ENCODE measurements at regions not wholly inside any gene's neighbourhood (a gene's known extent, or its start where the extent isn't known, plus 50 kb on each side); places are given as distances from the start of the nearest gene placed in this dataset.

DNA sequence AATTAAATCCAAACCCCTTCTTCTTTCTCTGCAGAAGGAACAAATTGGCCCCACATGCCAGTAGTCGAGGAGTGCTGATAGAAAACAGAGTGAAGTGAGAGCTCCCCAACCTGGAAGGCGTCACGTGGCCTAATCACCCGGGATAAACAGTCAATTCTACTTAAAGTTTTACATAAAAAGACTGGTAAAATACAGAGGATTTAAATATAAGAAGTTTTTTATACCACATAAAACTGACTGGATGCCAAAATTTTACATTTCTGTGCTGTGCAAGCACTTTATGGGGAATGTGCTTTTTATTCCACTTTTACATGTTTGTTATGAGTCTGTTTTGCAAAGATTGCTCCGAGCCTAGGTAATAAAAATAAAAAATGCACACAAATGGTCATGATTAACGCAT, 1586.8 kb upstream of the ACVR2A start:
- H3K9me3 ChIP-seq: no peaks in the 10 kb centered on the region
- H3K36me3 ChIP-seq: no peaks in the 10 kb centered on the region
- TF ChIP-seq CTCF (IDR thresholded peaks at IDR 0.05): no peak

DNA sequence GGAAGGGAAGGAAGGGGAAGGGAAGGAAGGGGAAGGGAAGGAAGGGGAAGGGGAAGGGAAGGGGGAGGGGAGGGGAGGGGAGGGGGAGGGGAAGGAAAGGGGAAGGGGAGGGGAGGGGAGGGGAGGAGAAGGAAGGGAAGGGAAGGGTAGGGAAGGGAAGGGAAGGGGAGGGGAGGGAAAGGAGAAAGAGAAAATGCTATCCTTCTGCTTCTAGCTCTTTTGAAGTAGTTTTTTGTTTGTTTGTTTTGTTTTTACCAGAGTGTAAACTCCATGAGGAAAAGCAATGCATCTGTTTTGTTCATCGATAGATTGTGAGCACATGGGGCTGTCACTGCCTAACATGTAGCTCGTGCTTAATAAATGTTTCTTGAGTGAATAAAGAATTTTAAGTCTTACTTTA, 1592.7 kb upstream of the ACVR2A start:
- no peak overlapping the region for H3K27ac ChIP-seq
- no peaks in the 10 kb centered on the region for H3K36me3 ChIP-seq
- no peak for TF ChIP-seq CTCF (IDR thresholded peaks at IDR 0.05)
- no peaks in the 10 kb centered on the region for H3K9me3 ChIP-seq
- no peak overlapping the region for H3K4me3 ChIP-seq (ENCODE audit: low read depth in 1 of 2, low read length in 1 of 2)
- no peaks in the 10 kb centered on the region for H3K4me1 ChIP-seq (ENCODE audit: control insufficient read depth in 1 of 2, insufficient read depth in 1 of 2, low read depth in 1 of 2, low read length in 1 of 2)
- no peaks in the 10 kb centered on the region for H3K27me3 ChIP-seq

More for the DNA sequence above, 1586.8 kb upstream of the ACVR2A start:
- no peak overlapping the region for H3K4me3 ChIP-seq (ENCODE audit: low read depth in 1 of 2, low read length in 1 of 2)
- no peak overlapping the region for H3K27ac ChIP-seq
- no peaks in the 10 kb centered on the region for H3K27me3 ChIP-seq
- no peaks in the 10 kb centered on the region for H3K4me1 ChIP-seq (ENCODE audit: control insufficient read depth in 1 of 2, insufficient read depth in 1 of 2, low read depth in 1 of 2, low read length in 1 of 2)

DNA sequence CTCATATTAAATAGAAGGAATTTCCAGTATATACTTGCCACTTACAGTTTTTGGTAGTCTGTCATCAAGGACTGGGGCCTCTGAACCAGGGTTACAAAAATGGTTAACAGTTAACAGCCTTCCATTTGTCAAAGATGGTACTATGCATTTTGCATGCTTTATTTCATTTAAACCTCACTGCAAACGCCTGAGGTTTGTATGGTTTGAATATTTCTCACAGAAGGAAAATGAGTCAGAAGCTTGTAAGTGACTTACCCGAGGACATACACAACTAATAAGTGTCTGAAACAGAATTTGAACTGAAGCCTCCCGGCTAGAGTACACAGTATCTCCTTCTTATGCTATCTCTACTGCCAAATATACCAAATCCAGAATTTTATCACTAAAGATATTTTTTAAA, 1593.5 kb upstream of the ACVR2A start:
- H3K9me3 ChIP-seq: no peaks in the 10 kb centered on the region
- no peak for TF ChIP-seq CTCF (IDR thresholded peaks at IDR 0.05)
- no peaks in the 10 kb centered on the region for H3K27me3 ChIP-seq
- no peak overlapping the region for H3K27ac ChIP-seq
- no peak overlapping the region for H3K4me3 ChIP-seq (ENCODE audit: low read depth in 1 of 2, low read length in 1 of 2)
- H3K36me3 ChIP-seq: no peaks in the 10 kb centered on the region
- H3K4me1 ChIP-seq (ENCODE audit: control insufficient read depth in 1 of 2, insufficient read depth in 1 of 2, low read depth in 1 of 2, low read length in 1 of 2): no peaks in the 10 kb centered on the region

DNA sequence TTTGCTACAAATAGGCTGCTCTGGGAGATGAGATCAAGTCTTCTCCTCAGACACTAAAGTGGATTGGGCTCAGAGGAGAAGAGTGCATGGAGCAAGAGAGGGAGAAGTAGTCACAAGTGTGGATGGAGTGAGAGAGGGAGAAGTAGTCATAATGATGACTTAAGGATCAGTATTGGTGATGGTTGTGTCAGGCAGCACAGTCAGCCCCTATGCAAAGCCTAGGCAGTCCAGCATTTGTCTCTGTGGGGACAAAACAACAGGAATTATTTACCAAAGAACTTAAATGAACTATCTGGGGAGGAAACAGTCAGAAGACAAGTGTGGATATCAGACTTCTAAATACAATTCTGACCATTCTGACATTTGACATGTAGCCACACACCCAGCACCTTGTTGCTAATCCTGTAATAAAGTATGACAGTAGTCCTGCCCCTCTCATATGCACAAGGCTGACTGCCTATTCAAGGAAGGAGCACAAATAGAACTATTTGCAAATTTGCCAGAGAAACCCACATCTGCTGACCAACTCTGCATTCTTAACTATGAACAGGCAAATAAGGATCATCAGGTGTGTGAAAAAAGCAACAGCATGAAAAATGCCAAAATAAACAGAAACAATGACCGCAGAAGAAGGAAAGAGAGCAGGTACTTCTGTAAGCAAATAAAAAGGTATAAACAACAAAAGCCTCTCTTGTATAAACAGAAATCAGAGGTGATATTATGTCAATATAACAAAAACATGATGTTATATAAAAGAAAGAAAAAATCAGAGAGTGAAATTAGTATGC, 1597.9 kb upstream of the ACVR2A start:
- TF ChIP-seq CTCF (IDR thresholded peaks at IDR 0.05): no peak

DNA sequence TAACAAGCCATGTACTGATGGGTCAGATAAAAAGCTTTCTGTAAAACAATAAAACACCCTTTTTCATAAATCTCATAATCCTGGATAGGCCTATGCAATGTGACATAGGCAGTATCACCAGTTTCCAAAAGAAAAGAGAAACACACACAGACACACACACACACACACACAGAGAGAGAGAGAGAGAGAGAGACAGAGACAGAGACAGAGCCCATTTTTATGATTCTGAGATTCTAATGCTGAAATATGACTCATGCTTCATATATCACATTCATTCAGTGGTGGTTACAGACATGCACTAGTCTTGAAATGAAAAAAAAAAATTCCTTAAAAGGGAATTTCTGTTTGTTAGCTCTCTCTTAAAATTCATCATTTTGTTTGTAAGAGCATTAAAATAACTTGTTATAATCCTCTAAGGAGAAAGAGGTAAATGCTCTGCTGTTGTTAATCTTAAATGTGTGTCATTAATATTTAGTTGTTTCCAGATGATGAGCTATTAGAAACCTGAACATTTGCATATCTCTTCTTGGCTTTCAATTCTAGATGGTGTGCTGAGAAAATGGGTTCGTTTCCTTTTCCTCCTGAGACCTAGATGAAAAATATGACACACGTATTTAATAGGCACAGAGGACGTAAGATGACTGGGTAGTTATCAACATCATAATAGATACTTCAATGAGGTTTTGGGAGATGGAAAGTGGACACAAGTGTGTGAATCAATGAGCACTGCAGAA, 1598.7 kb upstream of the ACVR2A start:
- no peaks in the 10 kb centered on the region for H3K9me3 ChIP-seq
- no peak overlapping the region for H3K27ac ChIP-seq
- no peak for TF ChIP-seq CTCF (IDR thresholded peaks at IDR 0.05)

More for the DNA sequence above, 1597.9 kb upstream of the ACVR2A start:
- no peak overlapping the region for H3K27ac ChIP-seq
- no peaks in the 10 kb centered on the region for H3K27me3 ChIP-seq
- H3K36me3 ChIP-seq: no peaks in the 10 kb centered on the region
- H3K4me3 ChIP-seq (ENCODE audit: low read depth in 1 of 2, low read length in 1 of 2): no peak overlapping the region
- no peaks in the 10 kb centered on the region for H3K9me3 ChIP-seq
- H3K4me1 ChIP-seq (ENCODE audit: control insufficient read depth in 1 of 2, insufficient read depth in 1 of 2, low read depth in 1 of 2, low read length in 1 of 2): no peaks in the 10 kb centered on the region

More for the DNA sequence above, 1598.7 kb upstream of the ACVR2A start:
- no peaks in the 10 kb centered on the region for H3K4me1 ChIP-seq (ENCODE audit: control insufficient read depth in 1 of 2, insufficient read depth in 1 of 2, low read depth in 1 of 2, low read length in 1 of 2)
- H3K4me3 ChIP-seq (ENCODE audit: low read depth in 1 of 2, low read length in 1 of 2): no peak overlapping the region
- no peaks in the 10 kb centered on the region for H3K36me3 ChIP-seq
- no peaks in the 10 kb centered on the region for H3K27me3 ChIP-seq

Data from neutrophil (primary cell).